ENCODE measurements at regions not wholly inside any gene's neighbourhood (a gene's known extent, or its start where the extent isn't known, plus 50 kb on each side); places are given as distances from the start of the nearest gene placed in this dataset.

DNA sequence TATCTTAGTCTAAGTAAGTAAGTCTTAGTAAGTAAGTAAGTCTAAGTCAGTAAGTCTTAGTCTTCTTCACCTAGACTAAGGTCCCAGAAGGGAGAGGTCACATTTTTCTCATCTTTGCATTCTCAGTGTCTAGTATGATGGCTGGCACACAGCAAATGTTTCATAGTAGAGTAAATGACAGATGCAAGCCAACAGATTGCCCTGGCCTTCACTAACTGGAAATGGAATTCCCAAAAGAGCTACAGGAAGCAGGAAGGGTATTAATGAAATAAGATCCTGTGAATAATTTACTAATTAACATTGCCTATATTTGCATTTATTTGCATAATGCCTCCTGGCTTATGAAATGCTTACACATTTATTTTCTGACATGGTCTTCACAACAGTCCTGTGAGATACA lies 221.6 kb downstream of the RAD51AP2 start:
- Mint-ChIP-seq H3K27me3 (ENCODE audit: unreplicated experiment) (no peaks in the 10 kb centered on the region), H3K36me3 (ENCODE audit: insufficient read depth, unreplicated experiment) (no peaks in the 10 kb centered on the region), H3K4me3 (ENCODE audit: low read depth, unreplicated experiment) (no peak overlapping the region), H3K27ac (ENCODE audit: unreplicated experiment) (no peak overlapping the region), H3K9me3 (ENCODE audit: low read depth, unreplicated experiment) (peaks cover 11% of the 10 kb centered on the region), H3K4me1 (ENCODE audit: low read depth, unreplicated experiment) (no peaks in the 10 kb centered on the region)
- CTCF ChIA-PET = no interaction called here
- TF ChIP-seq CTCF (IDR thresholded peaks at IDR 0.05; ENCODE audit: unreplicated experiment) = no peak
- DNase-seq = no peak
- BruUV-seq (replicated peaks) = no TSS peak
- intact Hi-C loops (cut with micrococcal nuclease; ENCODE audit: unreplicated experiment) = no loop called here

DNA sequence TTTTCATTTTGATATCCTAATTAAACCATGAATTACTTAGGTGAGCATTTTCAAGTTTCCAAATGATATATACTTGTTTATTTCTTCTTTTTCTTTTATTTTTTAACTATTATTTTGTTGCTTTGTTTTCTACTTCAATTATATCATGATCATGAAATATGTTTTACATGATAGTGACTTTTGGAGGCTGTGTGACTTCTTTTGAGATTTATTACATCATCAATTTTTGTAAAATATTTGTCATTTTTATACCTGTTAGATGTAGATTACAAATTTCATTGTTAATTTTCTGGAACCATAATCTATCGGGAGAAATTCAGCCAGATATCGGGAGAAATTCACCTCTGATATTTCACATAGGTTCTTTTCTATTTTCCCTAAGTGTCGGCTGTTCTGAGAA lies 228.6 kb downstream of the RAD51AP2 start:
- intact Hi-C loops (cut with micrococcal nuclease; ENCODE audit: unreplicated experiment) = no loop called here
- Mint-ChIP-seq H3K4me1 (ENCODE audit: low read depth, unreplicated experiment) (no peaks in the 10 kb centered on the region), H3K36me3 (ENCODE audit: insufficient read depth, unreplicated experiment) (no peaks in the 10 kb centered on the region), H3K27ac (ENCODE audit: unreplicated experiment) (no peak overlapping the region), H3K9me3 (ENCODE audit: low read depth, unreplicated experiment) (peaks cover 4% of the 10 kb centered on the region), H3K27me3 (ENCODE audit: unreplicated experiment) (no peaks in the 10 kb centered on the region), H3K4me3 (ENCODE audit: low read depth, unreplicated experiment) (no peak overlapping the region)
- TF ChIP-seq CTCF (IDR thresholded peaks at IDR 0.05; ENCODE audit: unreplicated experiment) = no peak
- BruUV-seq (replicated peaks) = no TSS peak
- DNase-seq = no peak
- CTCF ChIA-PET = no interaction called here

DNA sequence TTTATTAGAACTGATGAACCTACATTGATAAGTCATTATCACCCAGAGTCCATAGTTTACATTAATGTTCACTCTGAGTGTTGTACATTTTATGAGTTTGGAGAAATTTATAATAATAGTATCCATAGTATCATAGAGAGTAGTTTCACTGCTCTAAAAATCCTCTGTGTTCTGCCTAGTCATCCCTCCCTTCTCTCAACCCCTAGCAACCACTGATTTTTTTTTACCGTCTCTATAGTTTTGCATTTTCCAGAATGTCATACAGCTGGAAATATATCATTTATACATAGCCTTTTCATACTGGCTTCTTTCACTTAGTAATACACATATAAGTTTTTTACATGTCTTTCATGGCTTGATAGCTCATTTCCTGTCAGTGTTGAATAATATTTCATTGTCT lies 231.1 kb downstream of the RAD51AP2 start:
- no peak overlapping the region for H3K27ac Mint-ChIP-seq (ENCODE audit: unreplicated experiment)
- peaks cover 8% of the 10 kb centered on the region for H3K9me3 Mint-ChIP-seq (ENCODE audit: low read depth, unreplicated experiment)
- TF ChIP-seq CTCF (IDR thresholded peaks at IDR 0.05; ENCODE audit: unreplicated experiment) = no peak
- no TSS peak for BruUV-seq (replicated peaks)
- H3K27me3 Mint-ChIP-seq (ENCODE audit: unreplicated experiment) = no peaks in the 10 kb centered on the region
- CTCF ChIA-PET = no interaction called here
- no peaks in the 10 kb centered on the region for H3K36me3 Mint-ChIP-seq (ENCODE audit: insufficient read depth, unreplicated experiment)
- no peak for DNase-seq
- intact Hi-C loops (cut with micrococcal nuclease; ENCODE audit: unreplicated experiment) = no loop called here
- H3K4me1 Mint-ChIP-seq (ENCODE audit: low read depth, unreplicated experiment) = no peaks in the 10 kb centered on the region
- H3K4me3 Mint-ChIP-seq (ENCODE audit: low read depth, unreplicated experiment) = no peak overlapping the region

- Mint-ChIP-seq H3K27me3 (ENCODE audit: unreplicated experiment) (no peaks in the 10 kb centered on the region), H3K9me3 (ENCODE audit: low read depth, unreplicated experiment) (peaks cover 13% of the 10 kb centered on the region), H3K36me3 (ENCODE audit: insufficient read depth, unreplicated experiment) (no peaks in the 10 kb centered on the region), H3K4me1 (ENCODE audit: low read depth, unreplicated experiment) (no peaks in the 10 kb centered on the region), H3K27ac (ENCODE audit: unreplicated experiment) (no peak overlapping the region), H3K4me3 (ENCODE audit: low read depth, unreplicated experiment) (no peak overlapping the region)
- no TSS peak for BruUV-seq (replicated peaks)
- CTCF ChIA-PET = no interaction called here
- no peak for TF ChIP-seq CTCF (IDR thresholded peaks at IDR 0.05; ENCODE audit: unreplicated experiment)
- intact Hi-C loops (cut with micrococcal nuclease; ENCODE audit: unreplicated experiment) = no loop called here
- no peak for DNase-seq
These were observed 235.4 kb downstream of the RAD51AP2 start for GRCh38 chr2:17282826-17283225.

DNA sequence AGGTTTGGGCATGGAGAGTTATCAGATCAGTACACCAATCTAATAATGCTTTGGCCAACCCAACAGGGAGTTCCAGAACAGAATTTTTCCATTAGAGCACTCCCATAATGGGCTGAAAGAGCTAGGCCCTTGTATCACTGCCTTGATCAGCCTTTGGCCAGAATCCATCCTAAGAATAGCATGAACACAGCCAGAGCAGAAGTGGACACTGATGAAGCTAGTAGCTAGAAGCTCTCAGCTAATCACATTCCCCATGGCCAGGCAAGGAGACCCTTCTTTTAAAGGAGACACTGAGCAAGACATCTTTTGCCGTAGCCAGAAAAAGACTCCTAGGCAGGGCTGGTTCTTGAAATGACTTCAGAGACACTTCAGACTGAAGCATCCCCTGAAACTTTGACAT lies 236.0 kb downstream of the RAD51AP2 start:
- no peak overlapping the region for H3K4me3 Mint-ChIP-seq (ENCODE audit: low read depth, unreplicated experiment)
- H3K4me1 Mint-ChIP-seq (ENCODE audit: low read depth, unreplicated experiment) = no peaks in the 10 kb centered on the region
- no peak for DNase-seq
- intact Hi-C loops (cut with micrococcal nuclease; ENCODE audit: unreplicated experiment) = no loop called here
- H3K36me3 Mint-ChIP-seq (ENCODE audit: insufficient read depth, unreplicated experiment) = no peaks in the 10 kb centered on the region
- no peak overlapping the region for H3K27ac Mint-ChIP-seq (ENCODE audit: unreplicated experiment)
- H3K9me3 Mint-ChIP-seq (ENCODE audit: low read depth, unreplicated experiment) = peaks cover 13% of the 10 kb centered on the region
- CTCF ChIA-PET = no interaction called here
- no TSS peak for BruUV-seq (replicated peaks)
- no peak for TF ChIP-seq CTCF (IDR thresholded peaks at IDR 0.05; ENCODE audit: unreplicated experiment)
- H3K27me3 Mint-ChIP-seq (ENCODE audit: unreplicated experiment) = no peaks in the 10 kb centered on the region
